K562 (cell line): ENCODE measurements at regions not wholly inside any gene's neighbourhood (a gene's known extent, or its start where the extent isn't known, plus 50 kb on each side); places are given as distances from the start of the nearest gene placed in this dataset.

Source experiments
- ATAC-seq: fragments of 200-7000 bp; cut with Tn5 transposase; 3 replicates; pipeline ENCODE4 v1.9.1; 2020; ENCODE audit warnings: moderate library complexity
- BruUV-seq: library from RNA; stranded (reverse); fragments of 400-500 nt; replicated peaks from 2 replicates; lab custom pipeline; 2021; lab: Mats Ljungman, UMichigan
- CTCF ChIA-PET: fragments of 300-600 bp; formaldehyde crosslinking; extraction: SDS; loops from one replicate; lab custom pipeline; 2021; ENCODE audit warnings: low intra/inter-chr PET ratio; lab: Yijun Ruan, JAX
- POLR2A ChIA-PET: fragments of 300-600, 350-650 bp; sonication (Branson Sonifier 250); formaldehyde crosslinking; extraction: SDS; loops from one replicate; lab custom pipeline; 2021; ENCODE audit warnings: antibody characterized with exemption, inconsistent platforms; lab: Yijun Ruan, JAX
- DNase-seq, 4 experiments: peaks; one replicate each; pipeline versions ENCODE4 v3.0.0 to v3.0.0-alpha.2; 2011 to 2018; ENCODE audit warnings: low spot score in 3 of 4, mixed read lengths in 3 of 4; ENCODE audit errors: extremely low read depth in 1 of 4
- FAIRE-seq: peaks from 2 replicates; lab custom pipeline; 2011; peaks lifted over from hg19 to GRCh38; lab: Jason Lieb, UNC
- H2AFZ ChIP-seq: 2 replicates; pipeline ENCODE4 v1.6.0; 2011; ENCODE audit warnings: low read depth, low read length, control low read depth, inconsistent platforms
- H3K27ac ChIP-seq: fragments of 200-600 bp; 3 replicates; pipeline ENCODE4 v1.8.0; 2011; ENCODE audit warnings: low read depth, mild to moderate bottlenecking, control low read depth, inconsistent platforms, low read length, moderate library complexity, mixed read lengths; ENCODE audit errors: extremely low read depth
- H3K27me3 ChIP-seq, 2 experiments: fragments of 300-600 bp in 1 of 2; 2 replicates in 1 of 2; 3 replicates in 1 of 2; pipeline versions ENCODE4 v1.6.0 to v1.8.0; 2011; ENCODE audit warnings: inconsistent platforms in 2 of 2, low read length in 2 of 2, mild to moderate bottlenecking in 1 of 2, mixed read lengths in 1 of 2, moderate library complexity in 1 of 2; ENCODE audit not compliant: control insufficient read depth in 2 of 2, insufficient read depth in 2 of 2
- H3K36me3 ChIP-seq: fragments of 300-600 bp; 3 replicates; pipeline ENCODE4 v1.8.0; 2011; ENCODE audit warnings: mild to moderate bottlenecking, low read length, inconsistent platforms; ENCODE audit not compliant: control insufficient read depth, insufficient read depth
- H3K4me1 ChIP-seq, 2 experiments: fragments of 200-600 bp in 1 of 2; replicated peaks in 1 of 2; 2 replicates in 1 of 2; 3 replicates in 1 of 2; pipeline versions ENCODE4 v1.5.1 to v1.8.0; 2011; ENCODE audit warnings: inconsistent platforms in 2 of 2, low read length in 2 of 2, mild to moderate bottlenecking in 1 of 2, mixed read lengths in 1 of 2, moderate library complexity in 1 of 2; ENCODE audit not compliant: control insufficient read depth in 2 of 2, insufficient read depth in 2 of 2
- H3K4me2 ChIP-seq: 2 replicates; pipeline ENCODE4 v1.6.1; 2011; ENCODE audit warnings: low read length, control low read depth, inconsistent platforms, mixed read lengths; ENCODE audit not compliant: insufficient read depth
- H3K4me3 ChIP-seq: fragments of 200-600 bp; sonication (generic), shearing (Covaris generic); 2 replicates; pipeline ENCODE4 v1.5.1; 2016; ENCODE audit warnings: control low read depth, inconsistent platforms
- H3K79me2 ChIP-seq: fragments of 200-600 bp; 3 replicates; pipeline ENCODE4 v1.8.0; 2011; ENCODE audit warnings: low read length, inconsistent platforms; ENCODE audit not compliant: control insufficient read depth, insufficient read depth
- H3K9ac ChIP-seq, 2 experiments: 2 replicates each; pipeline versions ENCODE4 v1.6.0 to v1.6.1; 2011; ENCODE audit warnings: low read depth in 2 of 2, low read length in 2 of 2, control low read depth in 1 of 2, inconsistent platforms in 1 of 2, mild to moderate bottlenecking in 1 of 2, mixed read lengths in 1 of 2; ENCODE audit not compliant: insufficient read depth in 1 of 2
- H3K9me1 ChIP-seq: one replicate; pipeline ENCODE4 v1.6.0; 2011; ENCODE audit warnings: inconsistent platforms, mild to moderate bottlenecking, low read length, moderate library complexity; ENCODE audit not compliant: control insufficient read depth, insufficient read depth
- H3K9me3 ChIP-seq: replicated peaks from 2 replicates; pipeline ENCODE4 v1.5.1; 2011; ENCODE audit warnings: low read depth, low read length, inconsistent platforms; ENCODE audit not compliant: control insufficient read depth, insufficient read depth
- H4K20me1 ChIP-seq: replicated peaks from 2 replicates; pipeline ENCODE4 v1.6.1; 2011; ENCODE audit warnings: low read length, inconsistent platforms, mixed read lengths; ENCODE audit not compliant: control insufficient read depth, insufficient read depth
- ATF3 ChIP-seq, 2 experiments: fragments of 450-650 bp in 1 of 2; sonication (generic) in 1 of 2; formaldehyde crosslinking in 1 of 2; IDR thresholded peaks in 1 of 2; conservative IDR thresholded peaks in 1 of 2; 2 replicates each; pipeline versions ENCODE4 v1.6.1 to v1.8.1; 2016 to 2023; ENCODE audit warnings: mild to moderate bottlenecking in 2 of 2, moderate library complexity in 2 of 2, inconsistent platforms in 1 of 2, missing genetic modification reagents in 1 of 2
- CTBP1 ChIP-seq: fragments of 450-650 bp; IDR thresholded peaks from 2 replicates; pipeline ENCODE4 v1.6.1; 2016; ENCODE audit warnings: borderline replicate concordance
- ELF2 ChIP-seq: fragments of 250-450 bp; sonication (Bioruptor Pico); IDR thresholded peaks from 2 replicates; pipeline ENCODE4 v1.5.0; 2021; ENCODE audit warnings: mild to moderate bottlenecking
- IRF2 ChIP-seq: sonication (generic); formaldehyde crosslinking; IDR thresholded peaks from 2 replicates; pipeline ENCODE4 v1.8.1; 2022; ENCODE audit warnings: mild to moderate bottlenecking, missing genetic modification reagents
- KDM1A ChIP-seq, 2 experiments: fragments of 450-650 bp; IDR thresholded peaks; 2 replicates each; pipeline ENCODE4 v1.6.1; 2016; ENCODE audit warnings: mild to moderate bottlenecking in 2 of 2
- MAFF ChIP-seq: IDR thresholded peaks from 2 replicates; pipeline ENCODE4 v1.6.1; 2012; ENCODE audit warnings: low read length, improper control_type of control experiment
- MTF1 ChIP-seq: fragments of 250-450 bp; sonication (Bioruptor Pico); IDR thresholded peaks from 2 replicates; pipeline ENCODE4 v1.9.0; 2021; ENCODE audit warnings: moderate library complexity, mild to moderate bottlenecking, inconsistent platforms, borderline replicate concordance
- NCOR1 ChIP-seq: fragments of 450-650 bp; IDR thresholded peaks from 2 replicates; pipeline ENCODE4 v1.6.1; 2016; ENCODE audit warnings: mild to moderate bottlenecking, moderate library complexity
- NFRKB ChIP-seq: fragments of 450-650 bp; IDR thresholded peaks from 2 replicates; pipeline ENCODE4 v1.6.1; 2016; ENCODE audit warnings: low read depth
- RAD21 ChIP-seq, 2 experiments: fragments of 250-450 bp in 1 of 2; fragments of 450-650 bp in 1 of 2; sonication (Bioruptor Pico) in 1 of 2; formaldehyde crosslinking in 1 of 2; IDR thresholded peaks in 1 of 2; conservative IDR thresholded peaks in 1 of 2; 2 replicates each; pipeline versions ENCODE4 v1.4.0 to v1.8.0; 2020 to 2022; ENCODE audit warnings: mild to moderate bottlenecking in 2 of 2, moderate library complexity in 1 of 2
- RFX5 ChIP-seq: IDR thresholded peaks from 2 replicates; pipeline ENCODE4 v1.6.1; 2011; ENCODE audit warnings: low read depth, mild to moderate bottlenecking, improper control_type of control experiment, low read length
- TBP ChIP-seq: optimal IDR thresholded peaks from 2 replicates; pipeline ENCODE3; 2011; ENCODE audit warnings: low read depth, low read length, improper control_type of control experiment
- ZC3H11A ChIP-seq: IDR thresholded peaks from 2 replicates; pipeline ENCODE4 v1.6.1; 2012; ENCODE audit warnings: low read depth, low read length, improper control_type of control experiment
- ZFX ChIP-seq: sonication (generic); formaldehyde crosslinking; IDR thresholded peaks from 2 replicates; pipeline ENCODE4 v1.8.0; 2022; ENCODE audit warnings: mild to moderate bottlenecking, missing genetic modification reagents, moderate library complexity
- ZNF609 ChIP-seq: sonication (generic); formaldehyde crosslinking; IDR thresholded peaks from 2 replicates; pipeline ENCODE4 v1.8.1; 2023; ENCODE audit warnings: missing genetic modification reagents, mild to moderate bottlenecking, borderline replicate concordance
- WGBS: fragments of 100-300 bp; shearing (Covaris generic); methylation state at CpG from one replicate; pipeline ENCODE4 v1.1.6; 2016; ENCODE audit warnings: low coverage, mixed read lengths; ENCODE audit not compliant: insufficient coverage; ENCODE audit errors: missing lambda C conversion rate; 5-methylcytosine and 5-hydroxymethylcytosine counted together
- in situ Hi-C: fragments of 300-500 bp; cut with MboI; formaldehyde crosslinking; loops from 4 replicates; pipeline ENCODE4 v1.15.0; 2018; ENCODE audit warnings: inconsistent platforms, mixed read lengths
- intact Hi-C: fragments of 100-400 bp; cut with micrococcal nuclease; formaldehyde crosslinking; loops from 2 replicates; pipeline ENCODE4 v1.14.2; 2022

GRCh38 chr4:161321706-161322105, 842.1 kb downstream of the FSTL5 start:
- H3K9ac ChIP-seq: no peak overlapping the region
- no peaks in the 10 kb centered on the region for H3K9me1 ChIP-seq
- 0% methylated on average over 1 of the region's 1 CpG for WGBS
- DNase-seq (no peak), ATAC-seq (no peak), FAIRE-seq (no peak)
- ChIA-PET POLR2A (no interaction called here), CTCF (no interaction called here)
- no peak overlapping the region for H2AFZ ChIP-seq
- H3K79me2 ChIP-seq: no peaks in the 10 kb centered on the region
- H3K27ac ChIP-seq: no peak overlapping the region
- H3K4me1 ChIP-seq: no peaks in the 10 kb centered on the region
- H3K27me3 ChIP-seq: no peaks in the 10 kb centered on the region
- in situ Hi-C loops: no loop called here
- H3K36me3 ChIP-seq: no peaks in the 10 kb centered on the region
- H3K9me3 ChIP-seq: no peaks in the 10 kb centered on the region
- no peak overlapping the region for H3K4me2 ChIP-seq
- intact Hi-C loops: no loop called here
- BruUV-seq: no TSS peak
- no peak overlapping the region for H3K4me3 ChIP-seq
- H4K20me1 ChIP-seq: no peaks in the 10 kb centered on the region
- TF ChIP-seq NCOR1: no peak
- TF ChIP-seq ELF2 (CRISPR knock-in tag): no peak
- no peak for TF ChIP-seq RAD21 (CRISPR knock-in tag; conservative IDR thresholded peaks at IDR 0.05 in 1 of 2, IDR thresholded peaks at IDR 0.05 in 1 of 2)
- no peak for TF ChIP-seq MTF1
- TF ChIP-seq TBP: no peak
- TF ChIP-seq CTBP1: no peak
- TF ChIP-seq IRF2: no peak
- TF ChIP-seq NFRKB: no peak
- TF ChIP-seq ZNF609 (CRISPR knock-in tag): no peak
- no peak for TF ChIP-seq ZFX
- no peak for TF ChIP-seq ATF3 (IDR thresholded peaks at IDR 0.05)
- TF ChIP-seq ATF3 (CRISPR knock-in tag; conservative IDR thresholded peaks at IDR 0.05): no peak
- no peak for TF ChIP-seq ZC3H11A
- TF ChIP-seq KDM1A (IDR thresholded peaks at IDR 0.05): no peak
- TF ChIP-seq MAFF: no peak
- no peak for TF ChIP-seq RFX5
